ENCODE measurements at regions not wholly inside any gene's neighbourhood (a gene's known extent, or its start where the extent isn't known, plus 50 kb on each side); places are given as distances from the start of the nearest gene placed in this dataset.

DNA sequence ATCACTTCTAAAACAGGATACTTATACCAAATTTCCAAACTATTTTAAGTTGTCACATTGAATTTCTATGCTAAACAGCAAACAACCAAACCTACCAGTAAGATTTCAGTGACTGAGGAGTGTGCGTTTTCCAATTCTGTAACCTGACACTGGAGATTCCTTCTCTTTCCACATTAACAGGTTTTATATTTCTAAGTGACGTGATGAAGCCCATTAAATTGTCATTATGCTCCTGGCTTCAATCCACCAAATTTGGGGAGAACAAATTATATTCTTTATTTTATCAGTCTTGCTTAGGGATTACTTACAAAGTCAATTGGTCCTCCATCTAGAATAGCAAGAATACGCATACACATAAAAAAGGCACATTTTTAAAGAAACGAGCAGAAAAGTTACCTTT lies 764.8 kb upstream of the NR2F2 start:
- no peak for TF ChIP-seq EZH2 (IDR thresholded peaks at IDR 0.05; ENCODE audit: insufficient read depth, poor library complexity, severe bottlenecking)
- no peak for TF ChIP-seq EZH2phosphoT487 (IDR thresholded peaks at IDR 0.05; ENCODE audit: insufficient read depth, low read depth)

All from GM23248 (cell line).